GM23338 (cell line): ENCODE measurements at regions not wholly inside any gene's neighbourhood (a gene's known extent, or its start where the extent isn't known, plus 50 kb on each side); places are given as distances from the start of the nearest gene placed in this dataset.

ENCODE experiments used
- CTCF ChIP-seq, 2 experiments: fragments of 200-600 bp in 1 of 2; sonication (generic) in 1 of 2; conservative IDR thresholded peaks; 2 replicates each; pipeline versions ENCODE4 v1.5.1 to v1.6.1; 2016 to 2017; ENCODE audit warnings: antibody characterized with exemption in 2 of 2, low read depth in 2 of 2, mild to moderate bottlenecking in 2 of 2, moderate library complexity in 1 of 2
- EZH2 ChIP-seq: fragments of 200-600 bp; sonication (generic); IDR thresholded peaks from one replicate; pipeline ENCODE4 v1.8.0; 2017; ENCODE audit warnings: antibody characterized with exemption, mild to moderate bottlenecking, low read depth; ENCODE audit not compliant: unreplicated experiment

- no peak for TF ChIP-seq CTCF (conservative IDR thresholded peaks at IDR 0.05; ENCODE audit: low read depth in 2 of 2)
- TF ChIP-seq EZH2 = no peak
Measured at GRCh38 chr1:114234408-114235124, 80.9 kb upstream of the SYT6 start.
